A549 (cell line): ENCODE measurements at regions not wholly inside any gene's neighbourhood (a gene's known extent, or its start where the extent isn't known, plus 50 kb on each side); places are given as distances from the start of the nearest gene placed in this dataset.

ENCODE experiments used
- ATAC-seq, 2 experiments: fragments of 200-7000 bp in 1 of 2; fragments of >200 bp in 1 of 2; cut with Nextera tagmentation in 1 of 2; cut with Tn5 transposase in 1 of 2; 3 replicates each; pipeline versions ENCODE4 v1.8.0 to v1.9.1; 2018 to 2020; ENCODE audit warnings: mild to moderate bottlenecking in 1 of 2, moderate library complexity in 1 of 2
- CTCF ChIA-PET: fragments of 300-600 bp; sonication (Branson Sonifier 250); formaldehyde crosslinking; extraction: SDS; loops from one replicate; lab custom pipeline; 2021; ENCODE audit warnings: antibody characterized with exemption, inconsistent platforms; lab: Yijun Ruan, JAX
- POLR2A ChIA-PET: fragments of 350-600 bp; formaldehyde crosslinking; extraction: SDS; loops from one replicate; lab custom pipeline; 2021; ENCODE audit warnings: antibody characterized with exemption, inconsistent platforms; lab: Yijun Ruan, JAX
- DNase-seq, 2 experiments: peaks; one replicate each; pipeline versions ENCODE4 v3.0.0 to v3.0.0-alpha.2; 2011 to 2016; ENCODE audit warnings: low read depth in 1 of 2, low spot score in 1 of 2
- FAIRE-seq: peaks from 2 replicates; lab custom pipeline; 2011; peaks lifted over from hg19 to GRCh38; lab: Jason Lieb, UNC
- H3K27ac ChIP-seq, 2 experiments: fragments of >200 bp; sonication (Bioruptor Twin); formaldehyde crosslinking; 3 replicates each; pipeline ENCODE4 v1.5.1; 2016 to 2017
- H3K4me1 ChIP-seq: fragments of >200 bp; sonication (Bioruptor Twin); formaldehyde crosslinking; 3 replicates; pipeline ENCODE4 v1.6.1; 2016
- H3K4me2 ChIP-seq: fragments of >200 bp; sonication (Bioruptor Twin); formaldehyde crosslinking; 3 replicates; pipeline ENCODE4 v1.6.1; 2016
- H3K4me3 ChIP-seq: fragments of >200 bp; sonication (Bioruptor Twin); formaldehyde crosslinking; 3 replicates; pipeline ENCODE4 v1.5.1; 2016
- H3K9me3 ChIP-seq: fragments of >200 bp; sonication (Bioruptor Twin); formaldehyde crosslinking; 3 replicates; pipeline ENCODE4 v1.6.1; 2016
- CBX2 ChIP-seq: fragments of 200-600 bp; sonication (generic); IDR thresholded peaks from 2 replicates; pipeline ENCODE4 v1.6.1; 2016; ENCODE audit warnings: low read depth, mild to moderate bottlenecking, borderline replicate concordance
- CHD4 ChIP-seq: fragments of 200-600 bp; sonication (generic); IDR thresholded peaks from 2 replicates; pipeline ENCODE4 v1.6.1; 2016; ENCODE audit warnings: antibody characterized with exemption, mild to moderate bottlenecking, borderline replicate concordance
- CTCF ChIP-seq: fragments of >200 bp; sonication (Bioruptor Twin); formaldehyde crosslinking; IDR thresholded peaks from 3 replicates; pipeline ENCODE4 v1.5.1; 2016
- E2F6 ChIP-seq: IDR thresholded peaks from 2 replicates; pipeline ENCODE4 v1.6.1; 2012; ENCODE audit warnings: low read depth, borderline replicate concordance
- EP300 ChIP-seq, 2 experiments: fragments of >200 bp; sonication (Bioruptor Twin); formaldehyde crosslinking; IDR thresholded peaks; 2 replicates in 1 of 2; 3 replicates in 1 of 2; pipeline ENCODE4 v1.6.1; 2016 to 2017
- ESRRA ChIP-seq: fragments of 150-350 bp; IDR thresholded peaks from 2 replicates; pipeline ENCODE4 v1.6.1; 2014; ENCODE audit warnings: mild to moderate bottlenecking, low read length, borderline replicate concordance
- GATA3 ChIP-seq: IDR thresholded peaks from 2 replicates; pipeline ENCODE4 v1.6.1; 2012; ENCODE audit warnings: borderline replicate concordance
- HDAC2 ChIP-seq: fragments of 200-600 bp; sonication (generic); IDR thresholded peaks from 2 replicates; pipeline ENCODE4 v1.6.1; 2016
- HOXA7 ChIP-seq: fragments of 250-450 bp; sonication (Bioruptor Pico); IDR thresholded peaks from 2 replicates; pipeline ENCODE4 v1.5.0; 2020; ENCODE audit warnings: mild to moderate bottlenecking, moderate library complexity
- HOXB13 ChIP-seq: fragments of 250-450 bp; sonication (Bioruptor Pico); IDR thresholded peaks from 2 replicates; pipeline ENCODE4 v1.5.0; 2020; ENCODE audit warnings: low read depth, mild to moderate bottlenecking, moderate library complexity
- HOXB5 ChIP-seq: fragments of 250-450 bp; sonication (Bioruptor Pico); IDR thresholded peaks from 2 replicates; pipeline ENCODE4 v1.5.0; 2020; ENCODE audit warnings: mild to moderate bottlenecking, moderate library complexity
- MAZ ChIP-seq: fragments of 150-350 bp; IDR thresholded peaks from 2 replicates; pipeline ENCODE4 v1.6.1; 2014; ENCODE audit warnings: antibody characterized with exemption, low read depth, low read length, borderline replicate concordance
- NFE2L2 ChIP-seq: fragments of 150-350 bp; conservative IDR thresholded peaks from 2 replicates; pipeline ENCODE4 v1.6.1; 2014; ENCODE audit warnings: low read length
- NPAS2 ChIP-seq: fragments of 250-450 bp; sonication (Bioruptor Pico); IDR thresholded peaks from 2 replicates; pipeline ENCODE4 v1.8.0; 2022; ENCODE audit warnings: mild to moderate bottlenecking, moderate library complexity, borderline replicate concordance
- PBX3 ChIP-seq: IDR thresholded peaks from 2 replicates; pipeline ENCODE4 v1.6.1; 2012
- POLR2AphosphoS2 ChIP-seq: conservative IDR thresholded peaks from 2 replicates; pipeline ENCODE4 v1.6.1; 2012; ENCODE audit warnings: low read length, improper control_type of control experiment, inconsistent platforms
- TFCP2L1 ChIP-seq: fragments of 250-450 bp; sonication (Bioruptor Pico); IDR thresholded peaks from 2 replicates; pipeline ENCODE4 v1.5.0; 2021; ENCODE audit warnings: mild to moderate bottlenecking
- ZSCAN20 ChIP-seq: fragments of 250-450 bp; sonication (Bioruptor Pico); IDR thresholded peaks from 2 replicates; pipeline ENCODE4 v1.8.0; 2022; ENCODE audit warnings: mild to moderate bottlenecking, moderate library complexity
- WGBS: methylation state at CpG from one replicate; pipeline ENCODE4 v1.1.6; 2017; ENCODE audit errors: missing lambda C conversion rate; 5-methylcytosine and 5-hydroxymethylcytosine counted together
- TF ChIP-seq, protein P1 (sequence below): fragments of >200 bp; sonication (Bioruptor Twin); formaldehyde crosslinking; IDR thresholded peaks from 3 replicates; pipeline ENCODE4 v1.6.1; 2016
- TF ChIP-seq, protein P2 (sequence below): fragments of >200 bp; sonication (Bioruptor Twin); formaldehyde crosslinking; IDR thresholded peaks from 2 replicates; pipeline ENCODE4 v1.6.1; 2016
- TF ChIP-seq, protein P3 (sequence below): fragments of 250-450 bp; sonication (Bioruptor Pico); IDR thresholded peaks from 2 replicates; pipeline ENCODE4 v1.5.0; 2020; ENCODE audit warnings: low read depth, mild to moderate bottlenecking, moderate library complexity
- TF ChIP-seq, protein P4 (sequence below): fragments of 200-600 bp; sonication (generic); IDR thresholded peaks from 2 replicates; pipeline ENCODE4 v1.6.1; 2016; ENCODE audit warnings: antibody characterized with exemption, mild to moderate bottlenecking, moderate library complexity

DNA sequence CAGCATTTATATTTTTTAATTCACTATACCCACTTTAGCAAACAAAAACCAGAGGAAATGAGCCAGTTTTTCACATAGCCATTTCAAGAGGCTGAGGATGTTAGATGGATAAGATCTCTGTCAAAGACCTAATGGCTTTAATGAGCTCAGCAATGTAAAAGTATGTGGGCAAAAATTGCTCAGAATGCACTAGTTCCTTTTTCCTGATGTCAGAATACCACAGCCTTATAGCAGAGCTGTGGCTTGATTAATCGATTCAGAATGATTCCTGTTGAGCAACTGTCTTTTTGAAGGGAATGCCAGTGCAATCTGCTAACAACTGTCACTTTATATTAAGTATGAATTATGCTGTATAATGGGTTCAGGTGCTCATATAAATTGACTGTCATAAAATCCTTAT lies 100.6 kb upstream of the HIVEP1 start (continued):
- TF ChIP-seq TFCP2L1 (CRISPR knock-in tag) (no peak), EP300 (IDR thresholded peaks at IDR 0.05) (no peak), GATA3 (no peak), NPAS2 (CRISPR knock-in tag) (no peak), NFE2L2 (no peak), ESRRA (no peak), CHD4 (no peak), PBX3 (no peak)
- TF ChIP-seq, protein P1, sequence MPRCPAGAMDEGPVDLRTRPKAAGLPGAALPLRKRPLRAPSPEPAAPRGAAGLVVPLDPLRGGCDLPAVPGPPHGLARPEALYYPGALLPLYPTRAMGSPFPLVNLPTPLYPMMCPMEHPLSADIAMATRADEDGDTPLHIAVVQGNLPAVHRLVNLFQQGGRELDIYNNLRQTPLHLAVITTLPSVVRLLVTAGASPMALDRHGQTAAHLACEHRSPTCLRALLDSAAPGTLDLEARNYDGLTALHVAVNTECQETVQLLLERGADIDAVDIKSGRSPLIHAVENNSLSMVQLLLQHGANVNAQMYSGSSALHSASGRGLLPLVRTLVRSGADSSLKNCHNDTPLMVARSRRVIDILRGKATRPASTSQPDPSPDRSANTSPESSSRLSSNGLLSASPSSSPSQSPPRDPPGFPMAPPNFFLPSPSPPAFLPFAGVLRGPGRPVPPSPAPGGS = no peak

- no peak for ATAC-seq
- Histone ChIP-seq H3K4me1 (no peaks in the 10 kb centered on the region), H3K4me2 (no peak overlapping the region), H3K27ac (no peak overlapping the region), H3K9me3 (no peaks in the 10 kb centered on the region), H3K4me3 (no peak overlapping the region)
- POLR2A ChIA-PET = no interaction called here
- TF ChIP-seq EP300 (IDR thresholded peaks at IDR 0.05) (no peak), ZSCAN20 (CRISPR knock-in tag) (no peak), HOXB5 (no peak), MAZ (no peak), HOXA7 (no peak), HDAC2 (no peak), HOXB13 (CRISPR knock-in tag) (no peak), CBX2 (no peak), E2F6 (no peak), CTCF (no peak), POLR2AphosphoS2 (no peak)
- TF ChIP-seq, protein P2, sequence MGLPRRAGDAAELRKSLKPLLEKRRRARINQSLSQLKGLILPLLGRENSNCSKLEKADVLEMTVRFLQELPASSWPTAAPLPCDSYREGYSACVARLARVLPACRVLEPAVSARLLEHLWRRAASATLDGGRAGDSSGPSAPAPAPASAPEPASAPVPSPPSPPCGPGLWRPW = no peak
- TF ChIP-seq, protein P3, sequence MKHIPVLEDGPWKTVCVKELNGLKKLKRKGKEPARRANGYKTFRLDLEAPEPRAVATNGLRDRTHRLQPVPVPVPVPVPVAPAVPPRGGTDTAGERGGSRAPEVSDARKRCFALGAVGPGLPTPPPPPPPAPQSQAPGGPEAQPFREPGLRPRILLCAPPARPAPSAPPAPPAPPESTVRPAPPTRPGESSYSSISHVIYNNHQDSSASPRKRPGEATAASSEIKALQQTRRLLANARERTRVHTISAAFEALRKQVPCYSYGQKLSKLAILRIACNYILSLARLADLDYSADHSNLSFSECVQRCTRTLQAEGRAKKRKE (CRISPR knock-in tag) = no peak
- TF ChIP-seq, protein P4, sequence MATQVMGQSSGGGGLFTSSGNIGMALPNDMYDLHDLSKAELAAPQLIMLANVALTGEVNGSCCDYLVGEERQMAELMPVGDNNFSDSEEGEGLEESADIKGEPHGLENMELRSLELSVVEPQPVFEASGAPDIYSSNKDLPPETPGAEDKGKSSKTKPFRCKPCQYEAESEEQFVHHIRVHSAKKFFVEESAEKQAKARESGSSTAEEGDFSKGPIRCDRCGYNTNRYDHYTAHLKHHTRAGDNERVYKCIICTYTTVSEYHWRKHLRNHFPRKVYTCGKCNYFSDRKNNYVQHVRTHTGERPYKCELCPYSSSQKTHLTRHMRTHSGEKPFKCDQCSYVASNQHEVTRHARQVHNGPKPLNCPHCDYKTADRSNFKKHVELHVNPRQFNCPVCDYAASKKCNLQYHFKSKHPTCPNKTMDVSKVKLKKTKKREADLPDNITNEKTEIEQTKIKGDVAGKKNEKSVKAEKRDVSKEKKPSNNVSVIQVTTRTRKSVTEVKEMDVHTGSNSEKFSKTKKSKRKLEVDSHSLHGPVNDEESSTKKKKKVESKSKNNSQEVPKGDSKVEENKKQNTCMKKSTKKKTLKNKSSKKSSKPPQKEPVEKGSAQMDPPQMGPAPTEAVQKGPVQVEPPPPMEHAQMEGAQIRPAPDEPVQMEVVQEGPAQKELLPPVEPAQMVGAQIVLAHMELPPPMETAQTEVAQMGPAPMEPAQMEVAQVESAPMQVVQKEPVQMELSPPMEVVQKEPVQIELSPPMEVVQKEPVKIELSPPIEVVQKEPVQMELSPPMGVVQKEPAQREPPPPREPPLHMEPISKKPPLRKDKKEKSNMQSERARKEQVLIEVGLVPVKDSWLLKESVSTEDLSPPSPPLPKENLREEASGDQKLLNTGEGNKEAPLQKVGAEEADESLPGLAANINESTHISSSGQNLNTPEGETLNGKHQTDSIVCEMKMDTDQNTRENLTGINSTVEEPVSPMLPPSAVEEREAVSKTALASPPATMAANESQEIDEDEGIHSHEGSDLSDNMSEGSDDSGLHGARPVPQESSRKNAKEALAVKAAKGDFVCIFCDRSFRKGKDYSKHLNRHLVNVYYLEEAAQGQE = no peak
- CTCF ChIA-PET = no interaction called here
- FAIRE-seq = no peak
- 83% methylated on average over 7 of the region's 7 CpGs for WGBS
- no peak for DNase-seq
Observed at GRCh38 chr6:11909696-11910132, 102.4 kb upstream of the HIVEP1 start.
